ENCODE measurements at regions not wholly inside any gene's neighbourhood (a gene's known extent, or its start where the extent isn't known, plus 50 kb on each side); places are given as distances from the start of the nearest gene placed in this dataset.
"Not testable (repeated sequence)": the region's sequence is repeated elsewhere in the genome, so short reads cannot be mapped to it uniquely, and the experiment has no call there.

DNA sequence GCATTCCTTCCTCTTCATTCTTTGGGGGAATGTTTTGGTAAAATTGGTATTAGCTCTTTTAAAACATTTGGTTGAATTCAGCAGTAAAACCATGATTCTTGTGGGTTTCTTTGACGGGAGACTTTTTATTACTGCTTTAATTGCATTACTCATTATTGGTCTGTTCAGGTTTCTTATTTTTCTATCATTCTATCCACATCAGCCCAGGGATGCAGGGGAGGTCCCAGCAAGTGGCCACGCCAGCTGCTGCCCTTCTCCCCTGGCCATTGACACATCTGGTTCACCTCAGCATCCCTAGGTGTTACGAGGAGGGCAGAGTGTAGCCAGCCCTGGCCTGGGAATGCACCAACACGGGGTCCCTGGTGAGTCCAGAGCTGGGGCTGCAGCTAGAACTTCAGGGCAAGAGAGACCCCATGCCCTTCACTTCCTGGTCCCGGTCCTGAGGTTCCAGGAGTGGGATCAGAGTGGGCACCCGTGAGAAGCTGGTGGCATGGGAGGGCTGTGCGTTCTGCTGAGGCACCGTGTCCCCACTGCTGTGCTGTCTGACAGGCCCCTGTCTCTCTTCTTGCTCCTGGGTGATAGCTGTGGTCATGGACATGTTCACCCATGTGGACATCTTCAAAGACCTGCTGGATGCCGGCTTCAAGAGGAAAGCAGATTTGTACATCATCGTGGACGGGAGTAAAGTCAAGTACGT is 72.1 kb upstream of the THOC3 start:
- H3K27me3 ChIP-seq (ENCODE audit: control insufficient read depth, insufficient read depth, low read length); H3K4me1 ChIP-seq (ENCODE audit: control insufficient read depth, low read depth, low read length); H3K36me3 ChIP-seq (ENCODE audit: control insufficient read depth, low read depth, low read length); H3K9ac ChIP-seq (ENCODE audit: low read length); H3K27ac ChIP-seq (ENCODE audit: low read length); H3K9me3 ChIP-seq (ENCODE audit: control insufficient read depth, low read depth, low read length); H3K4me3 ChIP-seq (ENCODE audit: low read length): not testable (repeated sequence)

DNA sequence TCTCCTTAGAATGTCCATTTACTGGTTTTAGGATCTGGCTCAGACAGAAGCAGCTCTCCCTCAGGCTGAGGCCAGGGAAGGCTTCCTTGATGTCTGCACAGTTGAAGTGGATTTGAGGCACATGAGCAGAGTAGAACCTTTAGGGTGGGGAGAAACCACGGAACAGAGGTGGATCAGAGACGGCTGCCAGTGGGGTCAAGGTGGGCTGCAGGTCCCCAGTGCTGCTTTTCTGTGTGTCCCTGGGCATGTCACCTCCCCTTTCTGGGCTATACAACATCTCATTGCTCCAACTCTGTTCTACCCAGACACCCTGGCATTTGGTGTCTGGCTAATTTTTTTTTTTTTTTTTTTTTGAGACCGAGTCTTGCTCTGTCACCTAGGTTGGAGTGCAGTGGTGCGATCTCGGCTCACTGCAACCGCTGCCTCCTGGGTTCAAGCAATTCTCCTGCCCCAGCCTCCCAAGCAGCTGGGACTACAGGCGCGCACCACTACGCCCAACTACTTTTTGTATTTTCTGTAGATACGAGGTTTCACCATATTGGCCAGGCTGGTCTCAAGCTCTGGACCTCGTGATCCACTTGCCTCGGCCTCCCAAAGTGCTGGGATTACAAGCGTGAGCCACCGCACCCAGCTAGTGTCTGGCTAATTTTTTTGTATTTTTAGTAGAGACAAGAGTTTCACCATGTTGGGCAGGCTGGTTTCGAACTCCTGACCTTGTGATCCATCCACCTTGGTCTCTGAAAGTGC is 73.3 kb upstream of the THOC3 start:
- H3K4me3 ChIP-seq (ENCODE audit: low read length); H3K27ac ChIP-seq (ENCODE audit: low read length); H3K9me3 ChIP-seq (ENCODE audit: control insufficient read depth, low read depth, low read length); H3K9ac ChIP-seq (ENCODE audit: low read length); H3K4me1 ChIP-seq (ENCODE audit: control insufficient read depth, low read depth, low read length); H3K27me3 ChIP-seq (ENCODE audit: control insufficient read depth, insufficient read depth, low read length); H3K36me3 ChIP-seq (ENCODE audit: control insufficient read depth, low read depth, low read length): not testable (repeated sequence)

DNA sequence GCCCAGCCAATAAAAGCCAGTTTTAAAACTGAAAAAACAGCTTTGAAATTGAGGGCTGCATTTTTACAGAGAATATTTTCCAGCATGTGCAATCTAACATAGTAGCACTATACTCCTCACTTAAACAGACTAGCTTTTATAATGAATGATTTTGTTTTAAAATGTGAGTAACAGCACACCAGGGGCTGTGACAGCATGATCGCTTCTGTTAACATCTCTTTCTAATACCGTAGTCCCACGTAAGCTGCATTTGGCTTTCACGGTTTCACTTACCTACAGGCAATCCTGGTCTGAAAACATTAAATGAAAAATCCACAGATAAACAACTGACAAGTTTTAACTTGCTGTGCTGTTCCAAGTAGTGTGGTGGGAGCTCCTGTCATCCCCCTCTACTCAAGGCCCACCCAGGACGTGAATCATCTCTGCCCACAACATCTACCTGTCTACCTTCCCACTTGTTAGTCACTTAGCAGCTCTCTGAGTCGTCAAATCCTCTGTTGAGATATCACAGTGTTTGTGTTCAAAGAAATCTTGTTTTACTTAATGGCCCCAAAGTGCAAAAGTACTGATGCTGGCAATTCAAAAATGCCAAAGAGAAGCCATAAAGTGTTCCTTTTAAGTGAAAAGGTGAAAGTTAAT is 74.0 kb upstream of the THOC3 start:
- not testable (repeated sequence) for H3K36me3 ChIP-seq (ENCODE audit: control insufficient read depth, low read depth, low read length); H3K9me3 ChIP-seq (ENCODE audit: control insufficient read depth, low read depth, low read length); H3K4me1 ChIP-seq (ENCODE audit: control insufficient read depth, low read depth, low read length); H3K27ac ChIP-seq (ENCODE audit: low read length); H3K27me3 ChIP-seq (ENCODE audit: control insufficient read depth, insufficient read depth, low read length); H3K4me3 ChIP-seq (ENCODE audit: low read length); H3K9ac ChIP-seq (ENCODE audit: low read length)

DNA sequence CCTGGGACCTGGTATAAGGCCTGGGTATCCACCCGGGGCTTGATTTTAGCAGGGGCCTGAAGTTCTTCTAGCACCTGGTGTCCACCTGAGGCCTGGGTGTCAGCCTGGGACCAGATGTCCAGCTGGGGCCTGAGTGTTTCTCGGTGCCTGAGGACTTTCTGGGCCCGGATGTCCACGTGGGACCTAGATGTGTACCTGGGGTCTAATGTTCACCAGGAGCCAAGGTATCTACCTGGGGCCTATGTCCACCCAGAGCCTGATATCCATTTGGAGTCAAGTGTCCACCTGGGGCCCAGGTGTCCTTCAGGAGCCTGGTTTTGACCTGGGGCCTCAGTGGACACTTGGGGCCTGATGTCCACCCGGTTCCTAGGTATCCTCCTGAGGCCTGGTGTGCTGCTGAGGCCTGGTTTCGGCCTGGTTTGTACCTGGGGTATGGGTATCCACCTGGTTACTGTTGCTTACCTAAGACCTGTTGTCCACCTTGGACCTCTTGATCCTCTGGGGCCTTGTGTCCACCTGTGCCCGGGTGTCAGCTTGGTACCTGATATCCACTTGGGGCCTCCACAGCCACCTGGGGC is 75.2 kb upstream of the THOC3 start:
- not testable (repeated sequence) for H3K27ac ChIP-seq (ENCODE audit: low read length); H3K9me3 ChIP-seq (ENCODE audit: control insufficient read depth, low read depth, low read length); H3K27me3 ChIP-seq (ENCODE audit: control insufficient read depth, insufficient read depth, low read length); H3K4me3 ChIP-seq (ENCODE audit: low read length); H3K36me3 ChIP-seq (ENCODE audit: control insufficient read depth, low read depth, low read length); H3K9ac ChIP-seq (ENCODE audit: low read length); H3K4me1 ChIP-seq (ENCODE audit: control insufficient read depth, low read depth, low read length)

DNA sequence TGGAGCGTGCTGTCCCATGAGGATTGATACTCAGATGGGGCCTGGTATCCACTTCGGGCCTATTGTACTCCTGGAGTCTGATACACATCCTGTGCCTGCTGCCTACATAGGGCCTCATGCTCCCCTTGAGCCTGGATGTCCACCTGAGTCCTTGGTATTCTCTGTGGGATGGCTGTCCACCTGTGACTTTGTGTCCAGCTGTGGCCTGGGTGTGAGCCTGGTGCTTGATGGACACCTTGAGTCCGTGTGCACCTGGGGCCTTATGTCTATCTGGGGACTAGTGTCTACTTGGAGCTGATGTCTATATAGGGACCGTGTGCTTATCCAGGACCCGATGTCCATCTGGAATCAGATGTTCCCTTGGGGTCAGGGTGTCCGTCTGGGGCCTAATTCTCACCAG is 75.9 kb upstream of the THOC3 start:
- not testable (repeated sequence) for H3K27me3 ChIP-seq (ENCODE audit: control insufficient read depth, insufficient read depth, low read length); H3K4me1 ChIP-seq (ENCODE audit: control insufficient read depth, low read depth, low read length); H3K27ac ChIP-seq (ENCODE audit: low read length); H3K9ac ChIP-seq (ENCODE audit: low read length); H3K9me3 ChIP-seq (ENCODE audit: control insufficient read depth, low read depth, low read length); H3K4me3 ChIP-seq (ENCODE audit: low read length); H3K36me3 ChIP-seq (ENCODE audit: control insufficient read depth, low read depth, low read length)

DNA sequence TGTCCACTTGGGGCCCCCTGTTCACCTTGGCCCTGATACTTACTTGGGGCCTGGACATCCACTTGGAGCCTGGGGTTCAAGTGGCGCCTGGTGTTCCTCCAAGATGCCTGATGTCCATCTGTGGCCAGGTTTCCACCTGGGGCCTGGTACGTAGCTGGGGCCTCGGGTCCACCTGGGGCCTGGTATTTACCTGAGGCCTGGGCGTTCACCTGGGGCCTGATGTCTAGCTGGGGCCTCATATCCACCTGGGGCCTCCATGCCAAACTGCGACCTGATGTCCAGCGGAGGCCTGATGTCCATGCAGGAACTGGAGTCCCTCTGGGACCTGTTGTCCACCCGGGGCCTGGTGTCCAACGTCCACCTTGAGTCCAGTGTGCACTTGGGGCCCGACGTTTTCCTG is 76.3 kb upstream of the THOC3 start:
- not testable (repeated sequence) for H3K36me3 ChIP-seq (ENCODE audit: control insufficient read depth, low read depth, low read length); H3K27me3 ChIP-seq (ENCODE audit: control insufficient read depth, insufficient read depth, low read length); H3K4me3 ChIP-seq (ENCODE audit: low read length); H3K9me3 ChIP-seq (ENCODE audit: control insufficient read depth, low read depth, low read length); H3K9ac ChIP-seq (ENCODE audit: low read length); H3K27ac ChIP-seq (ENCODE audit: low read length); H3K4me1 ChIP-seq (ENCODE audit: control insufficient read depth, low read depth, low read length)

DNA sequence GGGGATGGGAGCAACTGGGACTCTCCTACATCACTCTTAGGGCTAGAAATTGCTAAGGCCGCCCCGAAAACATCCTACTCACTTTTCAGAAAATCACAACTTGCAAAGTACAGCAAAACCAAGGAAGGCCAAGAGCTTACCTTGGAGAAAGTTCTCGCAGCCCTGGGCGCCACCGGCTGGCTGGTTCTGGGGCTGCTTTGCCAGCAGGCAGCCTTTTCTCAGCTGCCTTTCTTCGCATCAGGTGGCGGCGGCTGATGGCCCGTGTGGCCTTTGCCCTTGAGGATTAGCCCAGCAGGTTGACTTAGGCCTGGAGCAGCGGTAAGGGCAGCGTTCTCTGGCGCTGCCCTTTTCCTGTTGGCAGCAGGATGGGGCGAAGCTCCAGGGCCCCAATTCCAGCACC is 77.3 kb upstream of the THOC3 start:
- H3K27me3 ChIP-seq (ENCODE audit: control insufficient read depth, insufficient read depth, low read length); H3K27ac ChIP-seq (ENCODE audit: low read length); H3K9me3 ChIP-seq (ENCODE audit: control insufficient read depth, low read depth, low read length); H3K4me3 ChIP-seq (ENCODE audit: low read length); H3K9ac ChIP-seq (ENCODE audit: low read length); H3K4me1 ChIP-seq (ENCODE audit: control insufficient read depth, low read depth, low read length); H3K36me3 ChIP-seq (ENCODE audit: control insufficient read depth, low read depth, low read length): not testable (repeated sequence)

DNA sequence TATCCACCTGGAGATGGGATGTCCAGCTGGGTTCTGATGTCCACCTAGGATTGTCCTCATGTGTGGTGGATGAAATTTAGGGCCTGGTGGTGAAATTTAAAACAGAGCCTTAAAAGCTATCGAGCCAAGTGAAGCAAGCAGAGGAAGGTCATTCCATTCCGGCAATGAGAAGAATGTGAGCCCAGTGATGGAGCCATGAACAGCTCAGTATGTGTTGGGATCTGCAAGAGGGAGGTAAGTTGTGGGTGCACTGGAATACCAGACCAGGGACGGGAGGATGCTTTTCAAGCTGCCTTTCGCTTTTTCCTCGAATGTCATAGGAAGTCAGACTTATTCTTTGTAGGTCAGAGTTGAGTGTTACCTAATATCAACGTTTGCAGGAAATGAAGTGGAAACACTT is 80.6 kb upstream of the THOC3 start:
- not testable (repeated sequence) for H3K9me3 ChIP-seq (ENCODE audit: control insufficient read depth, low read depth, low read length); H3K4me3 ChIP-seq (ENCODE audit: low read length); H3K27ac ChIP-seq (ENCODE audit: low read length); H3K27me3 ChIP-seq (ENCODE audit: control insufficient read depth, insufficient read depth, low read length); H3K36me3 ChIP-seq (ENCODE audit: control insufficient read depth, low read depth, low read length); H3K4me1 ChIP-seq (ENCODE audit: control insufficient read depth, low read depth, low read length); H3K9ac ChIP-seq (ENCODE audit: low read length)

DNA sequence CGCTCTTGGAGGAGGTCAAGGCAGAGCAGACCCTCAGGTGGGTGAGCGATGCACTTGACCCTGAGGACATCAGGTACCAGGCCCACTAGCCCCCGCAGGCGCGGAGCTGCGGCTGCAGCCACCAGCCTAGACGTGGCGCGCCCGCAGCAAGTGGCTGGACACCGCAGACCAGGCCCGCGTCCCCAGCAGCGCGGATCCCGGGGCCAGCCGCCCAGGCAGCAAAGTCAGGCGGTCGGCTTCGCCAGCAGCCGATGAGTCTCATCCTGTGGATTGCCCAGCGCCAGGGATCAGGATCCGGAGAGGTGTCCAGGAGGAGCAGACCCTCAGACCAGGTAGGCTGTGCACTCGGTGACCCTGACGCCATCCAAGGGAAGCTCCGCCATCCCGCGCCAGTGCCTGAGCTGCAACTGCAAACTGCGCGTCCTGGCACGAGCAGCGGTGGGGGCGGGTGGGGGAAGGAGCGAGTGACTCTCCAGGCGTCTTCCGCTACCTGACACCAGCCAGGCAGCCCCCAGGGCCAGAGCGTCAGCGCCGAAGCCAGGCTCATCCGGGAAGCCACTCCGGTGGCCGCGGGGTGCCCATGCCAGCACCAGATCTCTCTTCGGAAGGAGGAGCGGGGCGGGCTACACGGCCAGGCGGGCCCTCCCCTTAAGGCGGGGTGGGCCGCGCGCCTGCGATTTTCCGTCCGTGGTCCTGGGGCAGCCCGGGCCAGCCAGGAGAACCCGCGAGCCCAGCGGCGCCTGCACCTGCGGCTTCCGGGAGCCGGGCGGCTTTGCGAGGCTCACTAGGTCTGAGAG is 92.6 kb upstream of the THOC3 start:
- H3K27me3 ChIP-seq (ENCODE audit: control insufficient read depth, insufficient read depth, low read length); H3K4me3 ChIP-seq (ENCODE audit: low read length); H3K9me3 ChIP-seq (ENCODE audit: control insufficient read depth, low read depth, low read length); H3K4me1 ChIP-seq (ENCODE audit: control insufficient read depth, low read depth, low read length); H3K9ac ChIP-seq (ENCODE audit: low read length); H3K27ac ChIP-seq (ENCODE audit: low read length); H3K36me3 ChIP-seq (ENCODE audit: control insufficient read depth, low read depth, low read length): not testable (repeated sequence)

DNA sequence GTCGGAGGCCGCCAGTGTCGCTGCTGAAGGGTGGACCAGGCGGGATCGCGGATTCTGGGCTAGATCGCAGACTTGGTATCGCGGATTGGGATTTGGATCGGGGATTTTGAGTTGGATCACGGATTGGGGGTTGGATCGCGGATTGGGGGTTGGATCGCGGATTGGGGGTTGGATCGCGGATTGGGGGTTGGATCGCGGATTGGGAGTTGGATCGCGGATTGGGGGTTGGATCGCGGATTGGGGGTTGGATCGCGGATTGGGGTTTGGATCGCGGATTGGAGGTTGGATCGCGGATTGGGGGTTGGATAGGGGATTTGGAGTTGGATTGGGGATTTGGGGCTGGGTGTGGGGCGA is 93.1 kb upstream of the THOC3 start:
- H3K9ac ChIP-seq (ENCODE audit: low read length); H3K27me3 ChIP-seq (ENCODE audit: control insufficient read depth, insufficient read depth, low read length); H3K4me3 ChIP-seq (ENCODE audit: low read length); H3K9me3 ChIP-seq (ENCODE audit: control insufficient read depth, low read depth, low read length); H3K27ac ChIP-seq (ENCODE audit: low read length); H3K36me3 ChIP-seq (ENCODE audit: control insufficient read depth, low read depth, low read length); H3K4me1 ChIP-seq (ENCODE audit: control insufficient read depth, low read depth, low read length): not testable (repeated sequence)

DNA sequence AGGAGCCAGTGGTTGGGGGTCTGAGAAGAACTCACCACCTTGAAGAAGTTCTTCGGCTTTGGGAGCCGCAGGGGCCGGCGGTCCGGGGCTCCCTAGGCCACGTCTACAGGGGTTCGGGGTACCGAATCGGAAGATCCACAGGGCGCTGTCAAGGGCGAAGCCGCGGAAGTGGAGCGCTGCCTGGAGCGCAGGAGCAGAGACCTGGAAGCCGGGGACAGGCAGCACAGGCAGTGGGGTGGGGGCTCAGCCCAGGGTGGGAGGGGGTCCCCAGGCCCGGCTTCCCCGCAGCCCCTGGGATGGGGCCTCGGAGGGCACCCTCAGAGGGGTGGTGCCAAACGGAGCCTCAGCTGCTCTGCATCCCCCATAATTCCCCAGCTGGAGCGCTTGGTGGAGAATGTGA is 93.5 kb upstream of the THOC3 start:
- not testable (repeated sequence) for H3K27me3 ChIP-seq (ENCODE audit: control insufficient read depth, insufficient read depth, low read length); H3K27ac ChIP-seq (ENCODE audit: low read length); H3K9ac ChIP-seq (ENCODE audit: low read length); H3K4me3 ChIP-seq (ENCODE audit: low read length); H3K9me3 ChIP-seq (ENCODE audit: control insufficient read depth, low read depth, low read length); H3K4me1 ChIP-seq (ENCODE audit: control insufficient read depth, low read depth, low read length); H3K36me3 ChIP-seq (ENCODE audit: control insufficient read depth, low read depth, low read length)

Measured in iPS-18a (cell line).